Activated T-cell treated with anti-CD3 and anti-CD28 coated beads, Interleukin-2, amount 50 U/mL, for 4 hours (primary cell): ENCODE measurements at regions not wholly inside any gene's neighbourhood (a gene's known extent, or its start where the extent isn't known, plus 50 kb on each side); places are given as distances from the start of the nearest gene placed in this dataset.

ENCODE experiments used
- ATAC-seq, 2 donors: fragments of 200-7000 bp; cut with Tn5 transposase; one replicate each; pipeline ENCODE4 v1.10.0; 2021
- DNase-seq: peaks from one replicate; pipeline ENCODE4 v3.0.0-alpha.2; 2020
- H3K27me3 Mint-ChIP-seq: one replicate; pipeline ENCODE4 v1.8.0; 2021; ENCODE audit warnings: low read depth, mixed read lengths
- H3K36me3 Mint-ChIP-seq: one replicate; pipeline ENCODE4 v1.8.0; 2022; ENCODE audit warnings: mixed read lengths; ENCODE audit not compliant: insufficient read depth
- H3K4me1 Mint-ChIP-seq: one replicate; pipeline ENCODE4 v1.8.0; 2021; ENCODE audit warnings: low read depth, mixed read lengths
- H3K4me3 Mint-ChIP-seq: one replicate; pipeline ENCODE4 v1.8.0; 2021; ENCODE audit warnings: mild to moderate bottlenecking, moderate library complexity, mixed read lengths
- H3K9me3 Mint-ChIP-seq: one replicate; pipeline ENCODE4 v1.8.0; 2021; ENCODE audit warnings: mixed read lengths

DNA sequence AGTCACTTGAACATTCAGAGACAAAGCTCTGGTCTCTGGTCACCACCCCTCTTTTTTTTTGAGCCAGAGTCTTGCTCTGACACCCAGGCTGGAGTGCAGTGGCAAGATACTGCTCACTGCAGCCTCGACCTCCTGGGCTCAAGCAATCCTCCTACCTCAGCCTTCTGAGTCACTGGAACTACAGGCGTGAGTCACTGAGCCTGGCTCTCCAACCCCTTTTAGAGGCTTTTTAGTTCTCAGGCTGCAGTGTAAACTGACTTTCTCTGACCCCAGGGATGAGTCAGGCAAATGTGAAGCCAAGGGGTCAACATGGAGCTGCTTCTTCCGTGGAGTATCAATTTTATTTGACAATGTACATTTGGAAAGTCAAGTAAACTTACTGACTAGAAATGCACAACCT is 229.2 kb downstream of the PTTG2 start:
- no peaks in the 10 kb centered on the region for H3K36me3 Mint-ChIP-seq
- peak; percentile 83 to 91 for ATAC-seq
- peaks cover 3% of the 10 kb centered on the region for H3K27me3 Mint-ChIP-seq
- H3K9me3 Mint-ChIP-seq: no peaks in the 10 kb centered on the region
- no peak for DNase-seq
- no peak overlapping the region for H3K4me3 Mint-ChIP-seq
- no peaks in the 10 kb centered on the region for H3K4me1 Mint-ChIP-seq

DNA sequence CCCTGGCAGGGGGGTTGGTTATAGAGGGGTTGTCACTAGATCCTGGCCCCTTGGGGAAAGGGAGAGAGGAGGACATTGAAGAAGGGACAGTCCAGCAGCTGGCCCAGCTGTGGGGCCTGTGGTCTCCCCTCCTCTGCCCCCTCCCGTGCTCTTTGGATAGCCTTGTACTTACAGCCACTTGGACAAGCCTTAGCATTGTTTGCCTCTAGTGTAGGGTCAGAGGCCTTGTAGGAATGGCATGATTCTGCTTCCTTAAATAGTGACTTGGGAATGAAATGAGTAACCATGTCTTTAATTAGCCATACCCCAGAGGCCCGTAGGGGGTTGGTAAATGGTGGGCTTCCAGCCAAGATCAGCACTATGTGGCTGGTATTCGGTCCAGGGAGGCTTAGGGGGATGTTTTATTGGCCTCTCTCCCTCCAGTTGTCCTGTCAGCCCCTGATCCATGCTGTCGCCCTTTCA is 230.6 kb downstream of the PTTG2 start:
- no peak for DNase-seq
- H3K4me3 Mint-ChIP-seq: no peak overlapping the region
- no peaks in the 10 kb centered on the region for H3K36me3 Mint-ChIP-seq
- no peak for ATAC-seq
- H3K27me3 Mint-ChIP-seq: peaks cover 3% of the 10 kb centered on the region
- no peaks in the 10 kb centered on the region for H3K4me1 Mint-ChIP-seq
- H3K9me3 Mint-ChIP-seq: peaks cover 5% of the 10 kb centered on the region

DNA sequence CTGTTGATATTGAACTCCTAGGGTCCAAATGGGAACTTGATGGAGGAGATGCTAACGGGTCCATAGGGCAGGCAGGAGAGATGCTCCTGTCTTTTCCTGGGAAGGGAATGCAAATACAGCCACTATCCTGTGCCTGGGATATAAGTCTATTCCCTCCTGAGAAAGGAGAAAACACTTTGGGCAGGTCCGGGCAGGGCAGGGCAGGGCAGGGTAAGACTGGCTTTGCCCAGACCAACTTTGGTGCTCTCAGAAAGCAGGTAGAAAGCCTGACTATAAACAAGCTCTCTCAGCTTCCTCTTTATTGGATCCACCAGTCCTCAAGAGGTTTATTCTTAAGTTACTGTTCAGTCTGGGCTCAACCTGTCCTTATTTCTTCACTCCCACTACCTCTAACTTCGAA is 232.3 kb downstream of the PTTG2 start:
- ATAC-seq: no peak
- Mint-ChIP-seq H3K36me3 (no peaks in the 10 kb centered on the region), H3K27me3 (peaks cover 7% of the 10 kb centered on the region), H3K4me3 (no peak overlapping the region), H3K9me3 (peaks cover 8% of the 10 kb centered on the region), H3K4me1 (no peaks in the 10 kb centered on the region)
- DNase-seq: no peak

DNA sequence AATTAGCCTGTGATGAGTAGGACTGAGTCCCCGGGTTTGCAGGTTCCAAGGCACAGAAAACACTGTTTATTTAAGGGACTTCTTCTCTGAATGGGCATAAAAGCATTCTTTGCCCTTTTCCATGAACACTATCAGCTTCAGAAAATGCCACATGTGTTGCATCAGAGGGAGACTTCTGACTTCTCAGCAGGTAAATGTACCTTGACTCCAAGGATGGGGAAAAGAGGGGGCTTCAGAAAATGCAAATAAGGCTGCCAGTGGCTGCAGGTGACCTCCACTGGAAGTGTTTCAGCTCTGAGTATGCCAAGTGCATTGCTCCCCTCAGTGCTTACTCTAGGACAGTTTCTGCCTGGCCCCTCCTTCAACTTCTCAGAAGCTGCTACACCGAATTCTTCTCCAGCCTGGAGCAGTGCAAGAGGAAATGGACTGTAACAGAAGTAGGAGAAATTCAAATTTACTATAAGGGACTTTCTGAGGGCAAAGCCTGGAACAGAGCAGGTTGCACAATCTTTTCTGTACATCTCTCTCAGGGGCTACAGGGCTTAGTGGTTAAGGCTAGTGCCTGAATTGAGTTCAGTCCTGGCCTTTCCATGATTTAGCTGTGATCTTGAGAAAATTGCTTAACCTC is 233.2 kb downstream of the PTTG2 start:
- DNase-seq (no peak), ATAC-seq (no peak)
- Mint-ChIP-seq H3K36me3 (no peaks in the 10 kb centered on the region), H3K4me3 (no peak overlapping the region), H3K27me3 (peaks cover 7% of the 10 kb centered on the region), H3K4me1 (no peaks in the 10 kb centered on the region), H3K9me3 (peaks cover 8% of the 10 kb centered on the region)

DNA sequence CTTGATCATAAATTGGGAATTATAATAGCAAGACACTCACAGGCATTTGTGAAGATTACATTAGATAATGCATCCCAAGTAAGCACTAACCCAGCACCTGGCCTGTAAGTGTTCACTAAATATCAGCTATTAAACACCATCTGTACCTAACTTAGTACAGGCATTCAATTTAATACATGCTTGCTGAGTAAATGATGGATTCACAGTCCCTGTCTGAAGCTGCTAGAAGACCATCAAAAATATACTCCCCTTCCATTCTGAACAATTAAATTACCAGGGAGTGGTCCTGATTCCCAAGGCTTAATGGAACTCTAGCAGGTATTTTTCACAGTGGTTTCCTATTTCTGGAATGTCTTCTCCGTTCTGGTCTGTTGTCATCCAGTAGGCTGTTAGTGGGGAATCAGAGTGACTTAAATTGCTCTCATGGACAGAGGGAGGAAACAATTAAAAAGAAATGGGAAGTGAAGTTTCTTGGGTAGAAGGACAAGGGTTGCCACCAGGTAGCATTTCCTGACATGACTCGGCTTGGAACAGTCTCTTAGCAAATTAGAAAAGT is 233.9 kb downstream of the PTTG2 start:
- H3K9me3 Mint-ChIP-seq: peaks cover 8% of the 10 kb centered on the region
- ATAC-seq (no peak), DNase-seq (no peak)
- no peak overlapping the region for H3K4me3 Mint-ChIP-seq
- H3K36me3 Mint-ChIP-seq: no peaks in the 10 kb centered on the region
- peaks cover 7% of the 10 kb centered on the region for H3K27me3 Mint-ChIP-seq
- no peaks in the 10 kb centered on the region for H3K4me1 Mint-ChIP-seq

DNA sequence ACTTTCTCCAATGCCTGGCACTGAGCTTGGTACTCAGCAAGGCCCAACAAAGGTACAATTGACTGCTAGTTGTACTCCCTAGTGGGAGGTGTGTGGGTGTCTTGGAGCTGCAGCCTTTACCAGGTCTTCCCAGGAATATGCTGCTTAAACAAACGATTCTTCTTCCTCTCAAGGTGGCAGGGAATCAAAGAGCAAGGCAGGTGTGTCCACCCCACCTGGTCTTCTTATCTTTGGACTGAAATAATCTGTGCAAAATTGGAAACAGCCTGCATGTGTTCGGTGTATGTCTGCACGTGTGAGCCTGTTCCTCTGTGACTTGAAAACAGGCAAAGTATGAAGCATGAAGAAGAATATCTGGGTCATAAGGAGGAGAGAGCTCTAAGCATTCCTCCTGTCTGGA is 235.3 kb downstream of the PTTG2 start:
- Mint-ChIP-seq H3K36me3 (no peaks in the 10 kb centered on the region), H3K4me1 (no peaks in the 10 kb centered on the region)

DNA sequence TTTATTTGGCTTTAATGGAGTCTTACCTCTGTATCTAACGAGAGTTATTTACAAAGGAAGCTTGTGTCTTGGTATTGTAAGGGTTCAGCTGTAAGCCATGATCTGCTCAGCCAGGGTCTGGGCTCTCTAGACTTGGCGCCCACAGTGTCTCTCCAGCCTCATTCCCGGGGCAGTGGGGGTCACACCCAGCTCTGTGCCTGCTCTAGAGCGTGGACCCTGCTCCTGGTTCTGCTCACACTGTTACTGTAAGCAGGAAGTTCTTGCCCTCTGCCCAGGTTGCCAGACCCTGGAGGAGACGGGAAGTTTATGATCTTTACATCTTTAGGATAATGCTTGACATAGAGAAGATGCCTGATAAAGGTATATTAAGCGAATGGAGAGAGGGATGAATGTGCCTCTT is 235.7 kb downstream of the PTTG2 start:
- H3K27me3 Mint-ChIP-seq: peaks cover 4% of the 10 kb centered on the region
- H3K4me3 Mint-ChIP-seq: no peak overlapping the region
- peaks cover 8% of the 10 kb centered on the region for H3K9me3 Mint-ChIP-seq
- no peaks in the 10 kb centered on the region for H3K36me3 Mint-ChIP-seq
- ATAC-seq: no peak
- no peak for DNase-seq
- H3K4me1 Mint-ChIP-seq: no peaks in the 10 kb centered on the region

More for the DNA sequence above, 235.3 kb downstream of the PTTG2 start:
- DNase-seq (no peak), ATAC-seq (no peak)
- peaks cover 4% of the 10 kb centered on the region for H3K27me3 Mint-ChIP-seq
- peaks cover 8% of the 10 kb centered on the region for H3K9me3 Mint-ChIP-seq
- H3K4me3 Mint-ChIP-seq: no peak overlapping the region

DNA sequence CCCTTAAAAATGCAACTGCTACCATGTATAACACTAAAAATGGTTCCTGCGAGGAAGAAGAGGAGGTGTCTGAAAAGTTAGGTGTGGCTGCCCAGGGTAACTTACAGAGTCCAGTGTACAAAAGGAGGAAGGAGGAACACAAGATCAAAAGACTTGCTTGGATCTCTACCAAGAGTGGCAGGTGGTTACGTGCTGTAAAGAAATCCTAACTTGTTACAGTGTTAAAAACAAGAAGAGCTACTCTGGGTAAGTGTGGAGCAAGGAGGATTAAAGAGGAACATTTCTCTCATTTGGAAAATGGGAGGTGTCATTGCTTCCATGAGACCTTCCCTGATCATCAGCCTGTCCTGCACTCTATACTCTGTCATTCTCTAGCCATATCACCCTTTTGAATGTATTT is 242.0 kb downstream of the PTTG2 start:
- DNase-seq: no peak
- H3K27me3 Mint-ChIP-seq: no peaks in the 10 kb centered on the region
- H3K4me3 Mint-ChIP-seq: no peak overlapping the region

DNA sequence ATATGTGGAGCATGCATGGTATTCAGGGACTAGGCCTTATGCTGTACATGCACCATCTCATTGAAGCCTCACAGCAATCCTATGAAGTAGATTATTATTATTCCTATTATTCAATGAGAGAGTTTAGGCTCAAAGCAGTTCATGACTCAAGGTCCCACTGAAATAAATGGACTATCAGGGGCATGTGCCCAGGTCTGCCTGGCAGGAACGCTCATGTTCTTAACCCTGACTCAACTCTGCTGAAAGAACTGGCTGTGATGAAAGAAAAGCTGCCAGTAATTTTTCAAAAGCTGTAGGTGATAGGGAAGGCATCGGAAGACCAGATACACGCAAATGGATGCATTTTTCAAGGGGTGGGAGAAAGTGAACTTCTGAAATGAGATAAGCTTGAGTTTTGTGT is 243.4 kb downstream of the PTTG2 start:
- ATAC-seq (no peak), DNase-seq (no peak)
- no peaks in the 10 kb centered on the region for H3K4me1 Mint-ChIP-seq
- no peaks in the 10 kb centered on the region for H3K9me3 Mint-ChIP-seq
- H3K4me3 Mint-ChIP-seq: no peak overlapping the region
- no peaks in the 10 kb centered on the region for H3K27me3 Mint-ChIP-seq
- H3K36me3 Mint-ChIP-seq: no peaks in the 10 kb centered on the region

More for the DNA sequence above, 242.0 kb downstream of the PTTG2 start:
- H3K36me3 Mint-ChIP-seq: no peaks in the 10 kb centered on the region
- ATAC-seq: no peak
- H3K9me3 Mint-ChIP-seq: no peaks in the 10 kb centered on the region
- no peaks in the 10 kb centered on the region for H3K4me1 Mint-ChIP-seq

DNA sequence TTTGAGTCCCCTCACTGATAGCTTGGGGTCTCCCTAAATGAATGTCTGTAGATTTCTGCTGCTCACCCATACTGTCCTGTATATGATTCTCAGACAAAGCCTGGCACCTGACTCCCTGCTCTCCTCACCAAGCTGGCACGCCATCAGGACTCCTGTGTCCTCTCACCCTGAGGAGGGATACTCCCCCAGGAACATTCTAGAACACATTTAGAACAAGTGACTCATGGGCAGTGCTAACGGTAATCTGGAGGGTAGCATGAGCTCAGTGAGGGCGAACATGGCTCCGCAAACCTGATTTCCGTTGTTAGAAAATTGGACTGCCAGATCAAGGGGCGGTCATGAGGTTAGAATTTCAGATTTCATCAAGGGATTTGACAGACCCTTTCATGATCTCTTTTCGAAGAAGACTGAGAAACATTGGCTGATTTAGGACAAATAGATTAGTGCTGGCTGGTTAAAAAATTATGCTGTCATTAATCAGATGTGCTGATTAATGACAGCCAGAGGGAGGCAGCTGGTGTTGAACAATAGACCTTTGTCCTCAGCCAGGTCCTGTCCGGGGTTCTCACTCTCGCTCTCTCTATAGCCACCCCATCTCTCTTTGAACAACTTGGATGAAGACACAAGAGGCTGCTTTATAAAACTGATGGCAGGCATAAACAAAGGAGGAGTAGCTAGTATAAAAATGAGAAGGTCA is 244.3 kb downstream of the PTTG2 start:
- no peak for ATAC-seq
- no peak overlapping the region for H3K4me3 Mint-ChIP-seq

DNA sequence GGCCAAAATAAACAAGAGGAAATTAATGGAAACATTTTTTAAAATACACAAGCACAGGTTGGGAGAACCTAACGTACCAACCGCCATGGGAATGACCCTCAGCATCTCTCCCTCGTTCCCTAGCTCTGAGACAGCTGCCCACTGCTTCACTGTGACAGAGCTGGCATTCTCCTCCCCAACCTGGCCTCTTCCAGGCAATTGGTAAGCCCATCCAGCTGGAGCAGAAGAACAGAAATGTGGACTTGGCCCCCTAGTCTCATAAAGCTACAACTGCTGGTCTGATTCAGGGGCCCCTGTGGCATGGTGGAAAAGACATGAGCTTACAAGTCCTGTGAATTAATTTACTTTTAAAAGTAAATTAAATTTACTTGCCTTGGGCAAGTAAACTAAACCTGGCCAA is 245.1 kb downstream of the PTTG2 start:
- Mint-ChIP-seq H3K27me3 (no peaks in the 10 kb centered on the region), H3K4me1 (no peaks in the 10 kb centered on the region), H3K9me3 (no peaks in the 10 kb centered on the region), H3K36me3 (no peaks in the 10 kb centered on the region), H3K4me3 (no peak overlapping the region)
- DNase-seq (no peak), ATAC-seq (no peak)

More for the DNA sequence above, 244.3 kb downstream of the PTTG2 start:
- Mint-ChIP-seq H3K36me3 (no peaks in the 10 kb centered on the region), H3K4me1 (no peaks in the 10 kb centered on the region), H3K9me3 (no peaks in the 10 kb centered on the region), H3K27me3 (no peaks in the 10 kb centered on the region)
- no peak for DNase-seq

DNA sequence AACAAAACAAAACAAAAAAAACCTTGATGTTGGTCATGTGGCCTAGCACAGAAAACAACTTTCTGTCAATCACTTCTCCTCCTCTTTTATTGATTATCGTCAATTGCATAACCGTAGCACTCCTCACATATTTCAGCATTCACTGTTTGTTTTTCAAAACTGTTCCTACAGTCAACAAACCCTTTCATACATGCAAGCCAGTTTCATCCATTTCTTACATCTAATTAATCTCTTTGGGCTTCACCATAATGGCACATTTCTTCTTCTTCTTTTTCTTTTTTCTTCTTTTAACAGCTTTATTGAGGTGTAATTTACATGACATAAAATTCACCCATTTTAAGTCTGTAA is 246.9 kb downstream of the PTTG2 start:
- no peaks in the 10 kb centered on the region for H3K9me3 Mint-ChIP-seq
- no peaks in the 10 kb centered on the region for H3K4me1 Mint-ChIP-seq
- H3K27me3 Mint-ChIP-seq: no peaks in the 10 kb centered on the region
- ATAC-seq: no peak
- no peak overlapping the region for H3K4me3 Mint-ChIP-seq
- no peak for DNase-seq
- H3K36me3 Mint-ChIP-seq: no peaks in the 10 kb centered on the region

DNA sequence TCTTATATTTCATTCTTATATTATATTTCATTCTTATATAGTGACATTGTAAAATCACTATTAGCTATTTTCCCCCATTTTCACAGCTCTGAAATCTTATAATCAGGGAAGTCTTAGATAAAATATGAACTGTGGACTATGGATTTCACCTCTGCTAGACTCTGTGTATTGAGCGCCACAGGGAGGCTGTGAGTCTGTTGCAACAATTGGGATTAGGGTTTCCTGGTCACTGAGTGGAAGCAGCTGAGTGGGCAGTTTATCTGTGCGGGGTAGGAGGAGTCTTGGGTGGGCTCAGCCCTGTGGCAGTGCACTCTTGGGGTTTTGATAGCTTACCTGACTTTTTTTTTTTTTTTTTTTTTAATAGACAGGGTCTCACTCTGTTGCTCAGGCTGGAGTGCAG is 249.5 kb downstream of the PTTG2 start:
- Mint-ChIP-seq H3K36me3 (no peaks in the 10 kb centered on the region), H3K27me3 (no peaks in the 10 kb centered on the region), H3K4me3 (no peak overlapping the region), H3K9me3 (no peaks in the 10 kb centered on the region), H3K4me1 (no peaks in the 10 kb centered on the region)
- DNase-seq: no peak
- ATAC-seq: no peak

DNA sequence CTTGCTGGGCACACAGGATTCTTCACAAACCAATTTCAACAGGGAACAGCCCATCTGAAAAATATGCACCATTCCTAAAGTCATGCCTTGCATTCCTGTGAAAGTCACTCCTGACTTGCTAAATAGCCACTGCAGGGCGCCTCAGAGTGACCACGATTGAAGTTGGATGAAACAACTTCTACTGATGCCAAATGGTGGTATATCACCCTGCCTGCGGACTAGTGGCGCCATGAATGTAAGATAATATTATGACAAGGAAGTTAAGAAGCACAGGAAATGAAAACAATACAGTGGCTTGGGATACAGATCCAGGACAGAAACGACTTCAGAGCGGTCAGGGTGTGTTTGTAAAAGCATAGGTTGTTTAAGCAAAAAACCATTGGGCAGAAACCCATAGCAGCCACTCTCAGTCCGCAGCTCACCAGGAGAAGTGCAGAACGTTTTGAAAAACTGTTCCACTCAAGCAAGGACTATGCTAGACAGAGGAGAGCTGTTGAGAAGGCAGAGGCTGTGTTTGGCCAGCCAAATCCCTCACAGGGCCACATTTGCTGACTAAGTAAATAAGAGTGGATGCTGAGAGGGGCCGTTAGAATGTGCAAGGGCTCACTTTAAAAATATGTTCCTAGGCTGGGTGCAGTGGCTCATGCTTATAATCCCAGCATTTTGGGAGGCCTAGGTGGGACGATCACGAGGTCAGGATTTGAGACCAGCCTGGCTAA is 250.4 kb downstream of the PTTG2 start:
- H3K4me3 Mint-ChIP-seq: no peak overlapping the region
- no peaks in the 10 kb centered on the region for H3K27me3 Mint-ChIP-seq
- no peaks in the 10 kb centered on the region for H3K36me3 Mint-ChIP-seq
- no peaks in the 10 kb centered on the region for H3K9me3 Mint-ChIP-seq
- DNase-seq (no peak), ATAC-seq (no peak)
- no peaks in the 10 kb centered on the region for H3K4me1 Mint-ChIP-seq

DNA sequence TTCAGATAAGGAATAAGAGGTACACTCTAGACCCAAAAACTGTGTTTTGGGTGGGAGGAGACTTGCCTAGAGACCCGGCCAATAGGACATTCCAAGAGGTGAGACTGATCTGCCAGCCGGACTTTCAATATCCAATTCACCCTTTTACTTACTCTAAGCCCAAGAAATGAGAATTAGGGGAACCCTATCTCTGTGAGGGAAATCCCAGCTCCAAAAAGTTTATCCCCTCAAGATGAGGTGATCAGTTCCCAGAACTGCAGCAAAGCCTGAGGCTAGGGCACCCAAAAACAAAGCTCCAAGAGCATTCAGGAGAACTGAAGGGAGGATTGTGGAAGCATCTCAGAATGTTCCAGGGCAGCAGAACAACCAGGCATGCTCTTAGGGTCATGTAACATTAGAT is 251.7 kb downstream of the PTTG2 start:
- ATAC-seq (no peak), DNase-seq (no peak)
- H3K9me3 Mint-ChIP-seq: no peaks in the 10 kb centered on the region
- no peaks in the 10 kb centered on the region for H3K36me3 Mint-ChIP-seq
- H3K4me3 Mint-ChIP-seq: no peak overlapping the region
- H3K27me3 Mint-ChIP-seq: no peaks in the 10 kb centered on the region
- H3K4me1 Mint-ChIP-seq: no peaks in the 10 kb centered on the region
